HG02943 (cell line): ENCODE measurements at regions not wholly inside any gene's neighbourhood (a gene's known extent, or its start where the extent isn't known, plus 50 kb on each side); places are given as distances from the start of the nearest gene placed in this dataset.
"Not testable (repeated sequence)": the region's sequence is repeated elsewhere in the genome, so short reads cannot be mapped to it uniquely, and the experiment has no call there.

Source experiments
- ATAC-seq: cut with Tn5 transposase; IDR thresholded peaks from one replicate; pipeline ENCODE4 v1.9.1; 2021; ENCODE audit warnings: mild to moderate bottlenecking, low read depth, moderate library complexity; ENCODE audit not compliant: unreplicated experiment

- no peak for ATAC-seq
These were observed 415.1 kb downstream of the ETS1 start for GRCh38 chr11:128172046-128172878.

GRCh38 chr11:128171506-128171905, 415.9 kb downstream of the ETS1 start:
- no peak for ATAC-seq

- ATAC-seq = no peak
These were observed 421.8 kb downstream of the ETS1 start for GRCh38 chr11:128165572-128165971.

GRCh38 chr11:128164080-128164741, 423.1 kb downstream of the ETS1 start:
- ATAC-seq = no peak

- no peak for ATAC-seq
These were observed 425.4 kb downstream of the ETS1 start for GRCh38 chr11:128161994-128162393.

- ATAC-seq = no peak
These were observed 425.9 kb downstream of the ETS1 start for GRCh38 chr11:128161436-128161835.

GRCh38 chr11:128158860-128159259, 428.5 kb downstream of the ETS1 start:
- ATAC-seq = no peak

GRCh38 chr11:128157423-128158298, 429.7 kb downstream of the ETS1 start:
- peak; percentile 89 for ATAC-seq

GRCh38 chr11:128156486-128156885, 430.9 kb downstream of the ETS1 start:
- no peak for ATAC-seq

GRCh38 chr11:128155590-128155989, 431.8 kb downstream of the ETS1 start:
- no peak for ATAC-seq

GRCh38 chr11:128153697-128154048, 433.7 kb downstream of the ETS1 start:
- ATAC-seq = no peak

GRCh38 chr11:128152796-128153696, 434.3 kb downstream of the ETS1 start:
- ATAC-seq = no peak

- no peak for ATAC-seq
These were observed 435.6 kb downstream of the ETS1 start for GRCh38 chr11:128151780-128152179.

GRCh38 chr11:128151338-128151737, 436.0 kb downstream of the ETS1 start:
- ATAC-seq = no peak

GRCh38 chr11:128148208-128148607, 439.1 kb downstream of the ETS1 start:
- no peak for ATAC-seq

- no peak for ATAC-seq
These were observed 440.3 kb downstream of the ETS1 start for GRCh38 chr11:128146926-128147605.

GRCh38 chr11:128140293-128140692, 447.1 kb downstream of the ETS1 start:
- not testable (repeated sequence) for ATAC-seq

- no peak for ATAC-seq
These were observed 451.9 kb downstream of the ETS1 start for GRCh38 chr11:128135451-128135850.

GRCh38 chr11:128133501-128133900, 453.9 kb downstream of the ETS1 start:
- no peak for ATAC-seq
